DMS 273 (cell line): ENCODE measurements at regions not wholly inside any gene's neighbourhood (a gene's known extent, or its start where the extent isn't known, plus 50 kb on each side); places are given as distances from the start of the nearest gene placed in this dataset.
"Not testable (repeated sequence)": the region's sequence is repeated elsewhere in the genome, so short reads cannot be mapped to it uniquely, and the experiment has no call there.

Experiments
- DNase-seq: peaks from one replicate; lab custom pipeline; 2025; ENCODE audit not compliant: unreplicated experiment; lab: John Stamatoyannopoulos, UW

DNA sequence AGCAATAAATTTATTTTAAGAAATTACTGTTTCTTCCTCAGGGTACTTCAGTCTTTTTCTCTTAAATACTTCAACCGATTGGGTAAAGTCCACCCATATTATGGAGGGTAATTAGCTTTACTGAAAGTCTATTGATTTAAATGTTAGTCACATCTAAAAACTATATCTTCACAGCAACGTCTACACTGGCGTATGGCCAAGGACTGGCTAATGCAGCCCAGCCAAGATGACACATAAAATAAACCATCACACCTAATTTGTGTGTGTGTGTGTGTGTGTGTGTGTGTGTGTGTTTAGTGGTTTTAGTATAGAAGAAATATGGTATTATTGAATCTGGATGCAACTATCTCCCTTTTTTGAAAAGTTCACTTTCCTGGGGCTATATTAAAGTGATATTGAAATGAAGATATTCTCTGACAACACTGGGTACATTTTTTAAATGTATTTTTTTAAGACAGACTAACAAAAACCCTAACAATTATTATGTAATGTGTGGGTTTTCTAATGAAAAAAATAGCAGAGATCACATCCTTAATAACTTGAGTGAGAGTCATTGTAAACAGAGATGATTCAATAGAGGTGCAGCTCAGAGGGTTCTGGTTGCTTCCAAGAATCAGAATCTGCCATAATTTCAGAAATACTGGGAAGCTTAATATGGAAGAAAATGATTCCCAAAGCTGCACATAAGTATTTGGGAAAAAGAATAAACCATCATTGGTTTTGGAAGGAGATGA lies 584.2 kb upstream of the MBL2 start:
- DNase-seq = no peak

DNA sequence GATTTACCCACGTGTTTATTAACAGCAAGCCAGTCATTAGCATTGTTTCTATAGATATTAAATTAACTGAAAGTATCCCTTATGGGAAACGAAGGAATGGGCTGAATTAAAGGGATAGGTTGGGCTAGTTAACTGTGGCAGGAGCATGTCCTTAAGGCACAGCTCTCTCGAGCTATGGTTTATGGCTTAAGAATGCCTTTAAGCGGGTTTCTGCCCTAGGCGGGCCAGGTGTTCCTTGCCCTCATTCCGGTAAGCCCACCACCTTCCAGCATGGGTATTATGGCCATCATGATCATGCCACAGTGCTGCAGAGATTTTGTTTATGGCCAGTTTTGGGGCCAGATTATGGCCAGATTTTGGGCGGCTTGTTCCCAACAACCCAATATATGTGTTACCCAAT lies 569.9 kb upstream of the MBL2 start:
- DNase-seq = not testable (repeated sequence)

DNA sequence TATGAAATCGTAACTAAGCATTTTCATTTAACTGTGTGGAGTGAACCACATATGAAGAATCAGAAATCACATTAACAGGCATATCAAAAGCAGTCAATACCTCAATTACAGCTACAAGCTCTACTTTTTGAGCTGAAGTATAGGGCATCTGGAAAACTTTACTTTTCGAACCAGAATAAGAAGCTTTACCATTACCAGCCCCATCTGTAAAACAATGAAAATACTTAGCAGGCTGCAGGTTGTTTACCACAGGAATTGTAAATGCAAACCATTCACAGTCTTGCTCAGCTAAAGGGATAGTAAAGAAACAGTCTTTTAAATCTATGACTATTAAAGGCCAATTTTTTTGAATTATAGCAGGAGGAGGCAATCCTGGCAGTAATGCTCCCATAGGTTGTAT lies 565.6 kb upstream of the MBL2 start:
- not testable (repeated sequence) for DNase-seq

DNA sequence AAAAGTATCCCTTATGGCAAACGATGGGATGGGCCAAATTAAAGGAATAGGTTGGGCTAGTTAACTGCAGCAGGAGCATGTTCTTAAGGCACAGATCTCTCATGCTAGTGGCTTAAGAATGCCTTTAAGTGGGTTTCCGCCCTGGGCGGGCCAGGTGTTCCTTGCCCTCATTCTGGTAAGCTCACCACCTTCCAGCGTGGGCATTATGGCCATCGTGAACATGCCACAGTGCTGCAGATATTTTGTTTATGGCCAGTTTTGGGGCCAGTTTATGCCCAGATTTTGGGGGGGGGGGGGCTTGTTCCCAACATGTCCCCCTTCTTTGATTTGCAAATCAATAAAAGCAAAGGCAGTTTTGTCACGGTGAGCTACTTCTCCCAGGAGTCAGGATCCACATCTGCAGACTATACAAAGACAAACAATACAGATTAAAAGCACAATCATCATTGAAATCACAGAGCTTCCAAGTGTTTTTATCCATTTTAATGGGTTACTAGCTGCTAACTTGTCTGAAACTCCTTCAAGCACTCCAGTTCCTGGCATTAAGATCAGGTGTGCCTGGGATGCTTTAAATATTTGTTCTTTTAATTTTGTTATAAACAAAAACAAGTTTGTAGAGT lies 563.3 kb upstream of the MBL2 start:
- not testable (repeated sequence) for DNase-seq

DNA sequence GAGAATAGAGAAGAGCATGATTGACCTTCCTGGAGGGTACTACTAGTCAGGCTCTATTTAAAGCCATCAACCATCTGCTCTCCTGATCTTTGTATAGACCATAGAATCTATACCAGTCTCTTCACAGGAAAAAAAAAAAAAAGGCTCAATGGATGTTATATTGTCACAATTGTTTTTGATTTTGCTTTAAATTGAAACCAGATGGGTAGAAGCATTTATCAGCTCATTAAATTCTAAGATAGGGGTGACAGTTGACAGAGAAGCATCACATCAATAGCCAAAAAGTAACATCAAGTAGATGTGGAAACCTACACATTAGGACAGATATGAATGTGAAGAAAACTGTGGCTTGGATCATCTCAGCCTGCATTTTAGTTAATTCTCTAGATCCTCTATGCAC lies 558.9 kb upstream of the MBL2 start:
- no peak for DNase-seq

- not testable (repeated sequence) for DNase-seq
Observed at GRCh38 chr10:53326401-53327305, 554.1 kb upstream of the MBL2 start.

DNA sequence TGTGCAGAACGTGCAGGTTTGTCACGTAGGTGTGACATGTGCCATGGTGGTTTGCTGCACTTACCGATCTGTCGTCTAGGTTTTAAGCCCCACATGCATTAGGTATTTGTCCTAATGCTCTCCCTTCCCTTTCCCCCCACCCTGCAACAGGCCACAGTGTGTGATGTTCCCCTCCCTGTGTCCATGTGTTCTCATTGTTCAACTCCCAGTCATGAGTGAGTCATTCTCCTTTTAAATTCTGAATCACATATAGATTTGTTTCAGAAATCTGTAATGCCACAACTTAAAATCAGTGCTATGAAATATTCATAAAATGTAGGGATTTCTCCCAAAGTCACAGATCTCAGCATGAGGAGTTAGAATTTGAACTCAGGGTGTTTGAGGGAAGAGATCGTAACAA lies 552.5 kb upstream of the MBL2 start:
- DNase-seq = no peak

DNA sequence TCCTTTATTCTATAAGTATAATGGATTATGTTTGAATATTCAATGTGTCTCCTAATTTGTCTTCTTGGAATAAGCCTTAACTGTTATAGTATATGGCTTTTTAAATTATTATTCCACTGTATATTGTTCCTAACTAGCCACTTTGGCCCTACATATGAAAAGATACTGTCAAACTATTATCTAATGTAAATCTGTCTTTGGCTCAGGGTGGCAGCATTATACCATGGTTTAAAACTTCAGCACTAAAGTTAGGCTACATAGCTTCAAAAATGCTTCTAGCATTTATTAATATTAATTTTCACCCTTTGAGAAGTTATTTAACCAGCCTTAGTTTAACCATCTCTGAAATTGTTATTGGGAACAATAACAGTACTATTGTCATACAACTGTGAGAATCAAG lies 543.1 kb upstream of the MBL2 start:
- DNase-seq = no peak

DNA sequence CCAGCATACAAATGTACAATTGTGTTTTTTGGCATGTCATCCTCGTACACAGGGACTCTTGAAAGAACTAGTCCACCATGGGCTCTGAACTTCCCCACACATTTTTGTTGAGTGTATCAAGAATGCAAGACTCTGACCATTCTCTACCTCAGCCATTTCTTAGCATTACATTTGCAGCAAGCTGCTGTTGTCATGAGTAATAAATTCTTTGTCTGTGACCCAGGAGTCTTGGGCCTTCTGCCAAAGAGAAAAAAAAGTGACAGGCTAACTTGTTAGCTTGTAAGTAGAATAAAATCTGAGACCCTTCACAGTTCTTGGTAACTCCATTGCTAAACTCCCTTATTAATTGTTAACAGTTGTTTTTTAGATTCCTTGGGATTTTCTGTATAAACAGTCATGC lies 542.3 kb upstream of the MBL2 start:
- peak; percentile 0 for DNase-seq

DNA sequence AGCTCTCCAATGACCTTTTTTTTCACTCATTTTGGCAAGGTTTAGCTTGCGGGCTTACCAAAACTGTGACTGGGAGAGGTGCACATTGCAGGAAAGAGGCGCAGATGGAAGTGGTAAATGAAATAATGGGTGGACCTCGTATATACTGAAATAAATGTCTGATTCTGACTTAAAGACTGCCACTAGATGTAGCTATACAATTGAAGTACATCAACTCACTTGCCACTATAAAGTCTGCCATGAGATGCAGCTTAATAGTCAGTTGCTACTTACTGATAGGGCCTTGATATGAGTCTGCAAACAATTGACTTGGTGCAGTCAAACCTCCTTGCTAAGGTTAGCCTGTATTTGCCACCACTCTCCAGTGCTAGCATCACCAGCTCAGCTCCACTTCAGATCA lies 525.9 kb upstream of the MBL2 start:
- DNase-seq = no peak

DNA sequence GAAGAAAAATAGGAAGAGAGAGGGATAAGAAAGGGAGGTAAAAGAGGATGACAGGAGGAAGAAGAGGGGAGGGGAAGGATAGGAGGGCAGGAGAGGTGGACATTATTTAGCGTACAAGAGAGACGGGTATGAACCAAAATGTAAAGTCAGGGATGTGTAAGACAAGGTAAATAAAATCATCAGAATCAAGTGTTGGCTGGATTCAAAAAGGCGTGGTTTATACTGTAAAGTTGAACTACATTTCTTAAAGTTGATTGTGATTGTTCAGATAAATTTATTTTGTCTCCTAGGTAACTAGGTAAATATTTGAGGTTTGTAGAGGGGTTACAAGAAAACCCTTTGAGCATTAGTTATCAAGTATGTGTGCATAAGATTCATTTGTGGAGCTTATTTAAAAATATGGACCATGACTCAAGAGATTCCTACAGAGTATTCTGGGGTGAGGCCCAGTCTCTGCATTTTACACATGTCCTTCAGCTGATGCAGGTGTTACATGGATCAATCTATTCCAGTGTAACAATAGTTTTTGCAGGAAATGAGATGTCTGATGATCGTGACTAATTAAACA lies 512.1 kb upstream of the MBL2 start:
- DNase-seq = no peak

DNA sequence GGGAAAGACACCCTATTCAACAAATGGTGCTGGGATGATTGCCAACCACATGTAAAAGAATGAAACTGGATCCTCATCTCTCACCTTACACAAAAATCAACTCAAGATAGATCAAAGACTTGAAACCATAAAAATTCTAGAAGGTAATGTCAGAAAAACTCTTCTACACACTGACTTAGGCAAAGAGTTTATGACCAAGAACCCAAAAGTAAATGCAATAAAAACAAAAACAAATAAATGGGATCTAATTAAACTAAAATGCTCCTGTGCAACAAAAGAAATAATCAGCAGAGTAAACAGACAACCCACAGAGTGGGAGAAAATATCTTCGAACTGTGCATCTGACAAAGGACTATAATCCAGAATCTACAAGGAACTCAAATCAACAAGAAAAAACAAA lies 504.2 kb upstream of the MBL2 start:
- DNase-seq = no peak

DNA sequence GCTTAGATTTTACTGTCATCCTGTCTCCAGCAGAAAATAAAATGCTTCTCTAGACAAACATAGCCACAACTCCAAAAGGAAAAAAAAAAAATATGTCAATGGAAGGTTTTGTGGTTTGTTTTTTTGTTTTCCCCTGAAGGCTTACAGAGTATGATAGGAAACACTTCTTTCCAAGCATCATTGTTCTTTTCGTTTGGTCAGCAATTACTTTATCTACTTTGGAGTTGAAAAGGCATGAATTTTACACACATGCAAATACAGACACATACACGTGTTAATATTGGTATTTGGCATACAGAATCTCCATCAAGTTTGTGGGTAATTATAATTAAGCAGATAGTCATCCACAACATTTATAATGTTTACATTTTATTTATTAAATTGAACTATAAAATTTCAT lies 496.9 kb upstream of the MBL2 start:
- DNase-seq = no peak

GRCh38 chr10:53260213-53260612 lies 487.6 kb upstream of the MBL2 start:
- no peak for DNase-seq

- no peak for DNase-seq
Observed at GRCh38 chr10:53256623-53257022, 484.0 kb upstream of the MBL2 start.

DNA sequence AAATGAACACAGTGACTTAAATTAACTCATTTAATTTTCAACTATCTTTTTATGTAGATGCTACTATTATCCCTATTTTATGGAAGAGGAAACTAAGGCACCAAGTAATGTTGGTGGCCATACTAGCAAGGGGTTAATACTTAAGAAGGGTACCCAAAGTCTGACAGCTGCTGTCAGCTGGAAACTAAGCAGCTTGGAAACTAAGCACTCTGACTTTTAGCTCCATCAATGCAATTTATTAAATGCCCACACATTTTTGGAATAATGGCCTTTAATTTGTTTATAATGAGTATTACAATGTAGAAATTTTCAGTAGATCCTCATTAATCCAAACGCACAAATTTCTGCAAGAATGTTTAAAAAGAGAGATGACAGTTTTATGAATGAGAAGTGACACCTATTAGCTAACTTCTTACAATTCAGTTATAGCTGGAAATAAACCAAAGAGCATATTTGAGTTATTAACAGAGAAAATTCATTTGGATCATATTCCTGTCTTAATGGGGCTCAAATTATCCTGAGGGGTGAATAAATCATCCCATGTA lies 483.1 kb upstream of the MBL2 start:
- DNase-seq = no peak

DNA sequence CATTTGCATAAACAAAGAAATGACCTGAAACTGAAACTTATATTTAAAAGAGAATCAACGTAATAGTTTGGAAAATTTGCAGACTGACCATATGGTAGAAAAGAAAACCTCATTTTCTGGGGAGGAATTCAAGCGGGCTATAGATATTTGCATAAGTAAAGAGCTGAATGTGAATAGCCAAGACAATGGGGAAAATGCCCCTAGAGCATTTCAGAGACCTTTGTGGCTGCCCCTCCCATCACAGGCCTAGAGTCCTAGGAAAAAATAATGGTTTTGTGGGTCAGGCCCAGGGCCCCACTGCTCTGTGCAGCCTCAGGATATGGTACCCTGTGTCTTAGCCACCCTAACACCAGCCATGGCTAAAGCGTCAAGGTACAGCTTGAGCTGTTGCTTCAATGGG lies 480.6 kb upstream of the MBL2 start:
- DNase-seq = no peak

DNA sequence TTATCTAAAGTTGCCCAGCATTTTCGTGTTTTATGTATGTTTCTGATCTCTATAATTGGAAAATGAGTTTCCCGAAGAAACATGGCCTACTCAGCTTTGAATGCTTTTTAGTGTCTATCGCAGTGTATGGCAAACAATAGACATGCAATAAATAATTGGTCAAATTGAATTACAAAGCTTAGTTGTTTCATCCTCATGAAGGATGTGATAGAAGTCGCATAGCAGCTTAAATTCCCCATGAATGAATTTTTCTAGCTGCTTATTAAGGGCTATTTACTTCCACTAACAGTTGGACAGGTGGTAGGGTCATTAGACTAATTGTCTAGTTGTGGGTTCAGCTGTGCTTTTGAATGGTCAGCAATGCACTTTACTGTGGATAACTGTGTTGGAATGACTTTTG lies 467.3 kb upstream of the MBL2 start:
- no peak for DNase-seq

- DNase-seq = no peak
Observed at GRCh38 chr10:53236941-53237340, 464.4 kb upstream of the MBL2 start.

- no peak for DNase-seq
Observed at GRCh38 chr10:53233749-53234148, 461.2 kb upstream of the MBL2 start.

DNA sequence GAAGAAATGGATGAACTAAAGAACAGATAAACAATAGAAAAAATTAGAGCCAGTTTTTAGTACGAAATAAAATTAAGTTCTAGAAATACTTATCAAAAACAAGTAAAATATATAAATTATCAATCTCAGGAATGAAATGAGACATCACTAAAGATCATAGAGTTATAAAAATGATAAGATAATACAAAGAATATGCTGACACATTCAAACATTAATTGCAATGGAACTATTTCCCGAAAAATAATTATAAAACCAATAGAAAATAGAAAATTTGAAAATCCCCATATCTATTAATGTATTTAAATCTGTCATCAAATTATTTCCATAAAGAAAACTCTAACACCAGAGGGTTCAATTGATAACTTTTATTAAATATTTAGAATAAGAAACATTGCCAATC lies 458.1 kb upstream of the MBL2 start:
- DNase-seq = no peak
